NCI-H2171 treated with DMSO at 0.1 percent for 48 hours (cell line): ENCODE measurements at regions not wholly inside any gene's neighbourhood (a gene's known extent, or its start where the extent isn't known, plus 50 kb on each side); places are given as distances from the start of the nearest gene placed in this dataset.

ENCODE experiments used
- DNase-seq: peaks from one replicate; lab custom pipeline; 2025; lab: John Stamatoyannopoulos, UW

DNA sequence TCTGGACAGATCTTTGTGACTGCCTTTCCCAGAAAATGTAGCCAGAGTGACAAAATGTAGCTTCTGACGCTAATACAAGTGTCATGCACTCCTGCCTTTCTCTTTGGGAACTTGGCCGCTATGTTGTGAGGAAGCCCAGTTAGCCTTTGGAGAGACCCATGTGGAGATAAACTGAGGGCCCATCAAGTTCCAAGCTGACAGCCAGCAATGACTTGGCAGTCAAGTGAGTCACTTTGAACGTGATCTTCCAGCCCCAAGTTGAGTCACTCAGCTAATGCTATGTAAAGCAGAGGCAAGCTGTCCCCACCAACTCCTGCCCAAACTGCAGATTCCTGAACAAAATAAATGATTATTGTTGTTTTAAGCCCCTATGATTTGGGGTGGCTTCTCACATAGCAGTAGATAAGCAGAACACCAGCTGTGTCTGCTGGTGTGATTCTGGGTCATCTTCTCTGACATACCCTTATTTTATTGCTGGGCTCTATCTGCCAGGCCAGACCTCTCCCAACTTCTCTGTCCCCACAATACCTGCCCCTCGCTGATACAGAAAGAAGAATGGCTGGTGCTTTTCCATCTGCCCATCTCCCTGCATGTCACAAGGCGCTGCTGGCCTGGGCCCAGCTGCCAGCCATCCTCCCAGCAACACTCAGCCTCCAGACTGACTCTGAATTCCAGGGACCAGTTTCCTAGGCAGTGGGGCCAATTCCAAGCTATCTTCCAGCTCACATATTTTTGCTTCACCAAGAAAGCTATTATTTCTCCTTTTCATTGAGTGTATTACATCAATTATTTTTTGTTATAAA, 274.8 kb downstream of the LRFN2 start:
- no peak for DNase-seq

DNA sequence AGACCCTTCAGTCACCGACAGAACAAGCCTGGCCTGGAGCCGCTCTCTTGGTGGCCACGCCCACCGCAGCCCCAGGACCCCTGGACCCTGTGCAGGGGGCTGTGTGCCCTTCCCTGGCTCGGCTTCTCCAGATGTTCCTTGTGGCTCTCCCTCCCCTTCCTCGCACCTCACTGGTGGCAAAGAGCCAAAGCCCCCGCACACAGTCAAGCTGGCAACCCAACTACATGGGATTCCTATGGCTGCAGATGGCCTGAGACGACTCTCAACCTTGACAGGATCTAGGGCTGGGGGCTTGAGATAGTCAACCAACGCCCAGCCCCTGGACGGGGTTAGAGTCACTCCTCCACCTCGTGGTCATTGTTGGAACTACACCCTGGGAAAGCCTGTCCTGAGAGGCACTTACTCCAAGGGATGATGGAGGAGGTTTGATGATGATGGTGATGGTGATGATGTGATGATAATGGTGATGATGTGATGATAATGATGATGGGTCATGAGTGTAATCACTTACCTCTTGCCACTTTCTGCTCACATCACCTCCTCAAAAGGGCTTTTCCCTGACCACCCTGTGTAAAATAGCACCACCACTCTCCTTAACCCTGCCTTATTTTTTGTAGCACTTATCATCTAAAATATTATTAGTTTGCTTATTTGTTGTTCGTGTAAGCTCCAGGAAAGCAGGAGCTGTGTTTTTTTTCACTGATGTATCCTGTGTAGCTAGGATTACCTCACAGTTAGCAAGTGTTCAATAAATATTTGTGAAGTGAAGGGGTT, 278.4 kb downstream of the LRFN2 start:
- peak; percentile 77 for DNase-seq

DNA sequence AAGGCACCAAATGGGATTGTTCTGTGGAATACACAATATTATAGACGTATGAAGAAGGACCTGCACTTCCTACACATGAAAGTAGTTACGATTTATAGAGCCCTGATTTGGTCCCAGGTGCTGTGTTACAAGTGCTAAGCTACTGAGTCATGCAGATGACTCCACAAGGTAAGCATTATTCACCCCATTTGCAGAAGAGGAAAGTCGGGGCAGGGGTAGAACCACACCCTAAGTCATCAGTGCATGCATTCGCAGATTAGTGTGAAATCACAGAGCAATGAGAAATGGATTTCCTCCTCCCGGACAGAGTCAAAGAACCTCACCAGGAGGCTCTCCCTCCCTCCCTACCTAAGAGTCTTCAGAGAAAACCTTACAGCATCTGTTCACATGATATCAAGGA, 279.5 kb downstream of the LRFN2 start:
- peak; percentile 58 for DNase-seq

DNA sequence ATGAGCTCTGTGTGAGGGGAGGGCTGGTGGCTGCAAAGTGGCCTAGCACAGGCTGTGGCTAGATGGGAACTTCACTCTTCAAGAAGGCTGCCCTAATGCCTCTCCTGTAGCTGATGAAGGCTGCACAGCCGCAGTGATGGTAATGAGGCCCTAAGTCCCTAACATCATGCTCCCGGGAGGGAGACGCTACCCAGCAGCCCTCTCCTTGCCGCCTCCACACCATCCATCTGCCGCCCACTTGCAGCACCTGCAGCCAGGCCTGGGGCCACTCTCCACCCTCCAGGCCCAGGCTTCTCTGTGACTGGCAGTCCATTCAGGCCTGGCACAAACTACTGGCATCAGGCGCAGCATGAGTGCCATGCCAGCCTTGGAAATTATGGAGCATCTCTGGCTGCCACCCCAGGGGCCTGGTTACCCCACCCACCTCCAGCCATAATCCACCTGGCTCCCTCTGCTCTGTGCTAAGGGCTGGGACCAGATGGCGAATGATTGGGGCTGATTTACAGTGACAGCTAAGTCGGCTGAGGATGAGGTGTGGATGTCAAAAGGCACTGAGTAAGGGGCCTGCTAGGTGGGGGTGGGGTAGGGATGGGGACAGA, 284.2 kb downstream of the LRFN2 start:
- peak; percentile 94 for DNase-seq

DNA sequence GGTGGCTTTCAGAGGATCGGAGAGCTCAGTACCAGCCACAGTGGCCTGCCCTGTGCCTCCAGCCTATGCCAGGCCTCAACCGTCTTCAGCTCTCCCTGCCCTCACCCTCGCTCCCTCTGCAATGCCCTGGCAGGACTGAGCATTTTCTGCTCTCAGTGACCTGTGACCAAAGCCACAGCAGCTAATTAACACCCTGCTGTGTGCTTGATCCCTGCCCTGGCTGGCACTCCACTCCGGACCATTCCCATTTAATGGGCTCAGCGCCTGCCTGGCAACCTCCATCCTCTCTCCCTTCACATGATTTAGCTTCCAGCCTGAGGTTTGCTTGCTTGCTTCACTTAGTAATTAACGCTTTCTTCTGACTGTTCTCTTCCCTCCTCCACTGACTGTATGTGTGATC, 287.5 kb downstream of the LRFN2 start:
- DNase-seq = no peak

DNA sequence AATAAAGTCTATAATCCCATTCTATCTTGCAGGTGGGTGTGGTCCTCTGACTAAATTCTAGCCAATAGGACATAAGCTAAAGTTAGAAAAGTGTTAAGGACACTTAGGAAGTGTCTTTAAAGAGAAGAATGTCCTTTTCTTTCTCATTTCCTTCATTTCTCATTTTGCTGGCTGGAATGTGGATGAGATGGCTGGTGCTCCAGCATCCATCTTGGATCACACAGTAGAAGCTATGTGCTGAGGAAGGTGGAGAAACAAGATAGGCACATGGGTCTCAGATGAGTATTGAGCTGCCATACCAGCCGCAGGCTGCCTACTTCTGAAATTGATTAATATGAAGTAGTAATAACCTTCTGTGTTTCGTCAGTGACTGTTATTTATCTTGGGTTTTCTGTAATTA, 289.0 kb downstream of the LRFN2 start:
- no peak for DNase-seq

DNA sequence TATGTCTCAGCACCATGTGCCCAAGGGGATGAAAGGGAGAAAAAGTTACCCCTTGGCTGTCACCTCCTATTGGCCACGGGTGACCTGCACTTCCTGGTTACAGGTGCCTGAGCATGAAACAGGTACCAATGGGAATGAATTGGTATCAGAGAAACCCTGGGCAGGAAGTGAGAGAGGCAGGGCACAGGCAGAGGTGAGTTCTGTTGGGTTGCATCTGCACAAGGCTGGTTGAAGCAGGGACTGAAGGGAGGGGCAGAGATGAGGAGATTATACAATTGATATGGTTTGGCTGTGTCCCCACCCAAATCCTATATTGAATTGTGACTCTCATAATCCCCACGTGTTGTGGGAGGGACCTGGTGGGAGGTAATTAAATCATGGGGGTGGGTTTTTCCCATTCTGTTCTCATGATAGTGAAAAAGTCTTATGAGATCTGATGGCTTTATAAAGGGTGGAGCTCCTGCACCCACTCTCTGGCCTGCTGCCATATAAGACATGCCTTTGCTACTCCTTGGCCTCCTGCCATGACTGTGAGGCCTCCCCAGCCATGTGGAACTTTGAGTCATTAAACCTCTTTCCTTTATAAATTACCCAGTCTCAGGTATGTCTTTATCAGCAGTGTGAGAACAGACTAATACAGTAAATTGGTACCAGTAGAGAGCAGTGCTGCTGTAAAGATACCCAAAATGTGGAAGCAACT, 291.8 kb downstream of the LRFN2 start:
- no peak for DNase-seq

DNA sequence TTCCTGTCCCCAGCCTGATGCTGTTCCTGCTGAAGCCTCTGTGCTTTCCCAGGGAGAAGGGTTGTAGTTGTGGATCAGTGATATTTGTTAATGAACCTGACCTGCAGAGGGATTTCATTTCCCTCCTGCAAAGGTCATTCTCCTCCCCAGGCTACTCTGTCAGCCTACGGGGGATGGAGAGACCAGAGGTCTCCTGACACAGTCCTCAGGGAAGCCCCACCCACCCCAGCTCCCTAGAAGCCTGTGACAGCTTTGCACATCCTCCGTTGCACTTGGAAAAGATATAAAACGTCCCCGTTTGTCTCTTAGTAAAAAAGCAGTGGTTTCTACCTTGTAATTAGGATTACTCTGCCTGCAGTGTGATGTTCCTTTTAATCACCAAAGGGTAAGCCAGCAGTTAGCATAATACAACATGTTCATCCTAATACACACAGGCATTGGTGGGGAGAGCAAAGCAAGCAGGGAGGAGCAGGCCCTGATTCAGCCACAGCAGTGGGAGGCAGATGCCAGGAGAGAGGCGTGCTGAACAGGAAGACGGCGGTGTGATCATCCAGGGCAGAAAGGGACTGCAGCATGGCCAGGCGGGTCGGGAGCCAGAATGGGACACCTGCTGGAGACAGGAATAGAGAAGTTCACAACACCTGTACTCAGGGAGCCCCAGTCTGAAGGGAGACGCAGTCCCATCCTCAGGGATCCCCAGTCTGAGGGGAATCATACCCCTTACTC, 293.5 kb downstream of the LRFN2 start:
- DNase-seq = no peak

DNA sequence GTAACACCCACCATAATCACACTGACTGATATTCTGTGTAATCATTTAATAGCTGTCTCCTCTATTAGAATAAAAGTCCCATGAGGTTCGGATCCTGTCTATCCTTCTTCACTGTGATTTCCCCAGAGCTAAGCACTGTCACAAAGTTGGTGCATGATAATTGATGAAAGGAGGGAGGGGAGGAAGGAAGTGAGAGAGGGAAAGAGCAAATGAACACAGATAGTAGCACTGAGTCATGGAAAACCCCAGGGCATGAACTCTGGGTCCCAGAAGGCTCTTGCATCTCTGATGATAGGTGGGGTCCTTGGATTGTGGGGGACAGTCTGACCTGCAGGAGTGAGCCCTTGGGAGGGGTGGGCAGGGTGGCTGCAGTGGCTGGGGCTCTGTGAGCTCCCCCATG, 294.1 kb downstream of the LRFN2 start:
- DNase-seq = no peak

DNA sequence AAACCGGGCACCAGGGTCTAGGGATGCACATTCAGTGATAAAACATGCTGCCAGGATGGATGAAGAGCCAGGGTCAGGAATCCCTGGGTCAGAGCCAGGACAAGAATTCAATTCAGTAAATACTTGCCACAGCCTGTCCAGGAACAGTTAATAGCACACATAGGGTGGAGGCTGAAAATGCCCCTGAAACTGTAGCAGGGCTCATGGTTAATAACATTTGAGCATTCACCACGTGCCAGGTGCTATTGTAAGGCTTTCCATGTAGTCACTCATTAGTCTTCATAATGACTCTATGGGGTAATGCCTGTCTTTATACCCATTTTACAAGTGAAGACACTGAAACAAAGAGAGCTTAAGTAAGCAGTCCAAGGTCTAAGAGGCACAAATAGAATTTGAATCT, 296.3 kb downstream of the LRFN2 start:
- DNase-seq = peak; percentile 7

DNA sequence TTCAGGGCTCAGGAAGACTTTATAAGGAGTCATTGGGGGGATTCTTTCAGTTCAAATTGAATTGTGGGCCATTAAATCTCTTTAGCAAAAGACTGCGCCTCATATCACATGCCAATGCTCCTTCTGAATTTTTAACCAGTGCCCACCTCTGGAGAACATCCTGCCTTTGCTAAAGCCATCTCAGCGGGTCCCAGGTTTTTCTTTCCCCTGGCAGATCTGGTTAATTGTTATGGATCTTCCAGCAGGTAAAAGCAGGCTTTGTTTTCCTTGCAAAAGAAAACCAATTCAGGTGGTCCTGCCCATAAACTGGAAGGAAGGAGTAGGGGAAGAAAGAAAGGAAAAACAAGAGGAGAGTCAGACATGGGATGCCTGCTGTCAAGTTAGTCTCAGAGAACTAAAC, 298.2 kb downstream of the LRFN2 start:
- DNase-seq = no peak

DNA sequence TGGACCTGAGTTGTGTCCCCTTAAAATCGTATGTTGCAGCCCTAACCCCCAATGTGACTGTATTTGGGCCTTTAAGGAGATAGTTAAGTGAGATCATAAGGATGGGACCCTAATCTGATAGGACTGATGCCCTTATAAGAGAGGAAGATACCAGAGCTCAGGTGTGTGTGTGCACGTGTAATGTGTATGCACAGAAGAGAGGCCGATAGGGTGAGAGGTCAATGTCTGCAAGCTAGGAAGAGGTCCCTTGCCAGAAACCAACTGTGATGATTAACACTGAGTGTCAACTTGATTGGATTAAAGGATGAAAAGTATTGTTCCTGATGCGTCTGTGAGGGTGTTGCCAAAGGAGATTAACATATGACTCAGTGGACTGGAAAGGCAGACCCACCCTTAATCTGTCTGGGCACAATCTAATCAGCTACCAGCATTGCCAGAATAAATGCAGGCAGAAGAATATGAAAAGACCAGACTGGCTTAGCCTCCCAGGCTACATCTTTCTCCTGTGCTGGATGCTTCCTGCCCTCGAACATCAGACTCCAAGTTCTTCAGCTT, 299.8 kb downstream of the LRFN2 start:
- DNase-seq = no peak

DNA sequence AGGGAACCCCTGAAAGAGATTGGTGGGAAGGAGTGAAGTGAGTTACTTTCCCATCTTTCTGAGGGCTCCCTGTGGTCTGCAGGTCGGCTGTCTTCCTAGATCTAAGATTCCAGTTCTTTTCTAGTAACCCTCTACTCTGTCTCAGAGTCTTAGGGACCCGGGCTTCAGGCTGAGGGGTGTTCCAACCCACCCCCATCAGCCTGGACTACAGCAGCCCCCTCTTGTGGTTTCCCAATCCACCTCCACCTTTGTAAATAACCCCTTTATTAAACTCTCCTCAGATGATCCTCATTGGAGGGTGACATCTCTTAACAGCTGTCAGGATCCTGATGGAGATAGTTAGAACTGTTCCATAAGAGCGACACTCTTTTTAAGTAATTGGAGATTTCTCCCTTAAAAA, 300.4 kb downstream of the LRFN2 start:
- peak; percentile 28 for DNase-seq

DNA sequence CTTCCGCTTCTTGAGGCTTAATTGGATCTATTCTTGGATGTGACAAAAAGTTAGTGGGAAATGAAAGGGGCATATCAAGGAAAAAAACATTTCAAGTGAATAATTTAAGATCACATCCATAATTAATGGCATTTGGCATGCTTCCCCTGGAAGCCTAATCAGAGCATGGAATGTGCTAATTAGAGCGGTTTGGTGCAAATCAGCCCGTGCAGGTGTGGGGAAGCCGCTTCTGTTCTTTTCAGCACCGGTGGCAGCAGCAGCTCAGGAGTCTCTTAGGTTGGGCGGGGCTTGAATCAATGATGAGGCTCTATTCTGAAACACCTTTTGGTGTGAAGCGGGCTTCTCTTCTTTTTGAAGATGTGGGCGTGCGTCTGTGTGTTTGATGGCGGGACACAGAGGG, 301.2 kb downstream of the LRFN2 start:
- DNase-seq = peak; percentile 53

DNA sequence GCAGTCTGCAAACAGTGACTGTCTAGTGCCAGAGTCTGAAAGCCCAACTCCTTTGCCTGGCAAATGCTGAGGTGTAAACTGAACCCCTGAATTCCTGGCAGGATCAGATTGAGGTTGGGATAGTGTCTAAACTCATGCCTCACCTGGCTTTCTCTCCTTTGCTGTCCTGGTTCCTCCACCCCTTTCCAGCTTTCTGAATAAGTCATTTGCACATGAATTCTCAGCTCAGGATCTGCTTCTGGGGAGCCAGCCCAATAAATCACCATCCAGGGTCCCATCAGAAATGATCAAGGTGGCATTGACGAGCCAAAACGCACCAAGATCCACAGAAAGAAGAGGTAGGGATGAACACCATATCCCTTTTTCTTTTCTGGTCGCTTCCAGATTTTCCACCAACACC, 301.6 kb downstream of the LRFN2 start:
- no peak for DNase-seq

DNA sequence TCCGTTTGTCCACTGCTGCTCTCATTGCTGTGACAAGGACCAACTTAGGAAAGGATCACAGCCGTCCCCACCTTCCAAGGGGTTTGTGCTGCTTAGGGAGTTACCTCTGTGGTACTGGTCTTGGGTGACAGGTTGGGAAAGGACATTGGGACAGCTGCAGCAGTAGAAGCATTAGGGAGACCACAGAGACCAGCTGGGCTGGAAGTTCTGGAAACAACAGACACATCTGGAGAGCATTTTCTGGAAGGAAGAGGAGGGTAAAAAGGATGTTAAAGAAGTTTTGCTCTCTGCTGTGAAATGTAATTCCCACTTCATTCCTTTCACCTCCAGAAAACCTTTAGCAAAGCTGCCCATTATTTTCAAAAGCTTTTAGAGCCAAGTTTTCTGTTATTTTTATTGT, 304.2 kb downstream of the LRFN2 start:
- no peak for DNase-seq

DNA sequence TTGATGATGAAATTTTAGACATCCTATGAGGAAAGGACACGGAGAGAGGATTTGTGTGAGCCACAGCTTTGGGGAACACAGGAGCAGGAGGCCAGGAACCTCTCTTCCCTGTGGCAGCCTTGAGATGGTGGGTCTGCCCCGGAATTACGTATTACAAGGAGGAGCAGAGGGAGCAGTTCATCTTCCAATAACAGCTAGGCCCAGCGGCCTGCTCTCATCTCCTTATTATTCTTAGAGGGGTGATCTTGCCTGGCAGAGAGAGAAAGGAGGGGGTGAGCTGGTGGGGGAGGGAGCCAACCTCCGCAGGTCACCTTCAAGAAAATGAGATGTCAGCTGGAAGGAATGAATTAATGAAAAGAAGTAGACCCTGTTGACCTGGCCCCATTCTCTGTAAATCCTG, 305.8 kb downstream of the LRFN2 start:
- no peak for DNase-seq

DNA sequence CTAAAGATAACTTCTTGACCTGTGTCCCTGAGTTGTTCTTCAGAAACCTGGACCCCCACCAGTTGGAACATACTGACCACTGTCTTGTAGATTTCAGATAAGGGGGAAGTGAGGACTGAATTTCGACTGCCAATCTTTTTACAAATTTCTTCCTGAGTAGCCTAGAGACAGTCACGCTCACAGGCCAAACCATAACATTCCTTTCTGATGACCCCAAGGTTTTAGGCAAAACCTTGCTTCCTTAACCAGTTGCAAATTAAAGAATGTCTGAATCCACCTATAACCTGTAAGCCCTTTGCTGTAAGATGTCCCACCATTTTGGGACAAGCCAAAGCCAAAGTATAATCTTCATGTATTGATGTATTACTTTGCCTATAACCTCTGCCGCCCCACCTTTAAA, 306.9 kb downstream of the LRFN2 start:
- no peak for DNase-seq

DNA sequence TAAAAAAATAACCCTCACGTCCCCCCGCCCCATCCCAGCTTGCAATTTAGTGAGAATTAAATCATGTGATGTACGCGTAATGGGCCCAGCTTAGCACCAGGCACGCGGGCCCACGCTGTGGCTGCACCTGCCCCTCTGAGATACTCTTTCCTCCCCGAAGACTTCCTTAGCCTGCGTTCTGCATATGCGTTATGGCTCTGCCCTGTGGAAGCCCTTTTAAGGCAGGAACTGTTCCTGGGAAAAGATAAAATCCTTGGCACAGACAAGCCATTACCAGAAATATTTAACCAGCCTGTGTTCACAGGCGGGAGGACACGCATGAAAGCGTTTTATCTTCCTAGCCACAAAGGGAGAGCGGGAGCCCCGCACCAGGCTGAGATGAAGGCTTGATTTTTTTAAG, 311.0 kb downstream of the LRFN2 start:
- peak; percentile 13 for DNase-seq

DNA sequence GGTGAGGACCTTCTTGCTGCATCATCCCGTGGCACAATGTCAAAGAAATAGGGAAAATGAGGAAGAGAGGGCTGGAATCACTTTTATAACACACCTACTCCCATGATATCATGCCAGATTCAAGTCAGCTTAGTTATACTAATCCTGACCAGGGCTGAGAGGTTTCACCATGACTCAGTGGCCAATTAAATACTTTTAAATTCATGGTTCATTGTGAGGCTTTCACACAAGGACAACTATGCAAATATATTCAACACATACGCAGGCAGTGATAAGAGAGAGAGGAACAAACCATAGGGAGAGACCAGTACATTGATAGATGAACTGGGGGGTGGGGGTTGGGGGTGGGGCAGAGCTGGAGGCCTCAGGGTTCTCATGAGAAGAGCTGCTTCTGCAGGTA, 313.1 kb downstream of the LRFN2 start:
- DNase-seq = no peak

DNA sequence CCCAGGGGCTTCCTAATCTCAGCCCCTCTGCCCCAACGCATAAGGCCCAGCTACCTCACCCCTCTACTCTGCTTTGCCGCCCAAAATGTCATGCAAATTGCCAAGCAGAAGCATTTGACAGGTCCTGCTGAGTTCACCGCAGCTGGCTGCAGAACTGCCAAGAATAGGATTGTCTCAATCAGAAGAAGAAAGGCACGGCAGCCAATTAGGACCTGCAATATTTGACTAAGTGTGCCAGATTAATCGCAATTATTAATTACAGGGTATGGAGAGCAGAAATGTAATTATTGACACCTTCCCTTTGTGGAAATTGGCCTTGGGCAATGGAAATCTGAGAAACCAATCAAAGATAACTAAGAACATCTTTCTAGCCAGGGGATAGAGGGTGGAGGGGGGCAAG, 318.6 kb downstream of the LRFN2 start:
- DNase-seq = peak; percentile 31

DNA sequence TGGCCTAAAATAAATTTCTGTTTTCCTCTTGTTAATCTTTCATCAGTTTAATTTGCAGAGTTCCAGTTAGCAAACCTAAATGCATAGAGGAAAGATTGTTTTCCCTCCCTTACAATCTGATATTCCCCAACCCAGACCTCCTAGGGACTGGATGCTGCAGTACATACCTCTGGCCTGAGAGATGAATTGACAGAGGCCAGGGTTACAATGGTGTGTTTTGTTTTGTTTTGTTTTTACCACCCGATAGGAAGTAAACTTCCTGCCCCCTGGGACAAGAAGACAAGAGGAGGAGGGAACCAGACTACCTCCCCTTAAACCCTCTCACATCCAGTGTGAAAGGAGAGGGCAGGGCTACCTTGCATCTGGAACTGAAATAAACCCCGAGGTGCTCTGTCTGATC, 319.0 kb downstream of the LRFN2 start:
- DNase-seq = no peak
